Gastrocnemius medialis (tissue), 4 donors: ENCODE measurements at regions not wholly inside any gene's neighbourhood (a gene's known extent, or its start where the extent isn't known, plus 50 kb on each side); places are given as distances from the start of the nearest gene placed in this dataset.

Source experiments
- CTCF ChIP-seq, 5 experiments: fragments of 450-650 bp in 3 of 5; fragments of 200-600 bp in 2 of 5; sonication (generic) in 2 of 5; IDR thresholded peaks in 4 of 5; conservative IDR thresholded peaks in 1 of 5; 1 replicate in 4 of 5; 2 replicates in 1 of 5; pipeline ENCODE4 v1.5.1; 2016 to 2019; ENCODE audit warnings: antibody characterized with exemption in 5 of 5, mild to moderate bottlenecking in 3 of 5, moderate library complexity in 3 of 5
- POLR2A ChIP-seq, 2 donors: fragments of 450-650 bp; IDR thresholded peaks; one replicate each; pipeline ENCODE4 v1.6.1; 2017; ENCODE audit warnings: antibody characterized with exemption in 2 of 2, mild to moderate bottlenecking in 2 of 2, moderate library complexity in 2 of 2

GRCh38 chr13:67619351-67619994 is 389.3 kb upstream of the PCDH9 start:
- TF ChIP-seq CTCF (IDR thresholded peaks at IDR 0.05 in 4 of 5, conservative IDR thresholded peaks at IDR 0.05 in 1 of 5) (no peak), POLR2A (IDR thresholded peaks at IDR 0.05) (no peak)
